Neuronal stem cell (in vitro differentiated cells): ENCODE measurements at regions not wholly inside any gene's neighbourhood (a gene's known extent, or its start where the extent isn't known, plus 50 kb on each side); places are given as distances from the start of the nearest gene placed in this dataset.
A peak's percentile ranks its signal among the peaks of the same experiment; 100 is the strongest.

Experiments
- DNase-seq: peaks from one replicate; pipeline ENCODE4 v3.0.0-alpha.2; 2013; ENCODE audit warnings: low spot score
- H2AFZ ChIP-seq: one replicate; pipeline ENCODE4 v1.6.1; 2013; ENCODE audit warnings: mild to moderate bottlenecking, low read length, inconsistent platforms
- H2AK5ac ChIP-seq: 2 replicates; pipeline ENCODE4 v1.6.1; 2013; ENCODE audit warnings: low read depth, mild to moderate bottlenecking, inconsistent platforms, low read length, moderate library complexity, mixed read lengths
- H2BK120ac ChIP-seq: 2 replicates; pipeline ENCODE4 v1.6.1; 2013; ENCODE audit warnings: low read depth, mild to moderate bottlenecking, inconsistent platforms, low read length, moderate library complexity, mixed read lengths
- H2BK12ac ChIP-seq: one replicate; pipeline ENCODE4 v1.6.1; 2013; ENCODE audit warnings: low read length, inconsistent platforms
- H2BK15ac ChIP-seq: 2 replicates; pipeline ENCODE4 v1.6.1; 2013; ENCODE audit warnings: mild to moderate bottlenecking, low read length, inconsistent platforms, mixed read lengths
- H2BK5ac ChIP-seq: one replicate; pipeline ENCODE4 v1.6.1; 2013; ENCODE audit warnings: inconsistent platforms, mild to moderate bottlenecking, low read length, moderate library complexity
- H3K14ac ChIP-seq: one replicate; pipeline ENCODE4 v1.6.1; 2013; ENCODE audit warnings: low read length, inconsistent platforms
- H3K18ac ChIP-seq: 2 replicates; pipeline ENCODE4 v1.6.1; 2013; ENCODE audit warnings: low read length, inconsistent platforms
- H3K23ac ChIP-seq: 2 replicates; pipeline ENCODE4 v1.6.1; 2013; ENCODE audit warnings: low read depth, mild to moderate bottlenecking, mixed read lengths, low read length, inconsistent platforms; ENCODE audit not compliant: poor library complexity
- H3K27ac ChIP-seq: replicated peaks from 3 replicates; pipeline ENCODE4 v1.5.1; 2013; ENCODE audit warnings: low read length, inconsistent platforms
- H3K27me3 ChIP-seq, 3 experiments: 2 replicates each; pipeline ENCODE4 v1.6.1; 2013; ENCODE audit warnings: low read length in 3 of 3, mild to moderate bottlenecking in 2 of 3, inconsistent platforms in 1 of 3, low read depth in 1 of 3, mixed read lengths in 1 of 3, moderate library complexity in 1 of 3; ENCODE audit not compliant: control insufficient read depth in 3 of 3, insufficient read depth in 3 of 3
- H3K36me3 ChIP-seq, 2 donors: replicated peaks in 1 of 2; 2 replicates each; pipeline ENCODE4 v1.6.1; 2013; ENCODE audit warnings: low read length in 2 of 2; ENCODE audit not compliant: control insufficient read depth in 2 of 2, insufficient read depth in 2 of 2
- H3K4ac ChIP-seq: 2 replicates; pipeline ENCODE4 v1.6.1; 2013; ENCODE audit warnings: inconsistent platforms, mild to moderate bottlenecking, low read length, moderate library complexity
- H3K4me1 ChIP-seq, 2 donors: 1 replicate in 1 of 2; 2 replicates in 1 of 2; pipeline ENCODE4 v1.6.1; 2013; ENCODE audit warnings: low read length in 2 of 2, low read depth in 1 of 2; ENCODE audit not compliant: control insufficient read depth in 2 of 2, insufficient read depth in 1 of 2
- H3K4me2 ChIP-seq: one replicate; pipeline ENCODE4 v1.6.1; 2013; ENCODE audit warnings: mild to moderate bottlenecking, low read length, inconsistent platforms; ENCODE audit not compliant: insufficient read depth, poor library complexity, severe bottlenecking
- H3K4me3 ChIP-seq, 2 donors: 2 replicates each; pipeline ENCODE4 v1.5.1; 2013; ENCODE audit warnings: low read length in 2 of 2, mild to moderate bottlenecking in 2 of 2, inconsistent platforms in 1 of 2, moderate library complexity in 1 of 2
- H3K79me1 ChIP-seq: one replicate; pipeline ENCODE4 v1.6.1; 2013; ENCODE audit warnings: low read depth, mild to moderate bottlenecking, inconsistent platforms, low read length, moderate library complexity
- H3K9ac ChIP-seq: one replicate; pipeline ENCODE4 v1.6.1; 2013; ENCODE audit warnings: mild to moderate bottlenecking, low read depth, low read length, inconsistent platforms; ENCODE audit not compliant: poor library complexity
- H3K9me3 ChIP-seq, 2 donors: replicated peaks in 1 of 2; 2 replicates each; pipeline versions ENCODE3 to v1.6.1; 2013; ENCODE audit warnings: low read length in 2 of 2, mild to moderate bottlenecking in 2 of 2, inconsistent platforms in 1 of 2, low read depth in 1 of 2, mixed read lengths in 1 of 2, moderate library complexity in 1 of 2; ENCODE audit not compliant: control insufficient read depth in 2 of 2, insufficient read depth in 1 of 2
- H4K8ac ChIP-seq: one replicate; pipeline ENCODE4 v1.6.1; 2013; ENCODE audit warnings: low read depth, mild to moderate bottlenecking, inconsistent platforms, low read length, moderate library complexity
- H4K91ac ChIP-seq: one replicate; pipeline ENCODE4 v1.6.1; 2013; ENCODE audit warnings: low read length, low read depth, mild to moderate bottlenecking, inconsistent platforms; ENCODE audit not compliant: poor library complexity
- WGBS, 2 donors: extraction: QIAGEN DNeasy Blood & Tissue Kit; methylation state at CpG; one replicate each; pipeline ENCODE4 v1.1.7; 2013; ENCODE audit warnings: missing lambda C conversion rate in 2 of 2, mixed read lengths in 1 of 2; ENCODE audit not compliant: insufficient read length in 2 of 2, insufficient replicate concordance in 1 of 2; ENCODE audit errors: extremely low coverage in 2 of 2; 5-methylcytosine and 5-hydroxymethylcytosine counted together

DNA sequence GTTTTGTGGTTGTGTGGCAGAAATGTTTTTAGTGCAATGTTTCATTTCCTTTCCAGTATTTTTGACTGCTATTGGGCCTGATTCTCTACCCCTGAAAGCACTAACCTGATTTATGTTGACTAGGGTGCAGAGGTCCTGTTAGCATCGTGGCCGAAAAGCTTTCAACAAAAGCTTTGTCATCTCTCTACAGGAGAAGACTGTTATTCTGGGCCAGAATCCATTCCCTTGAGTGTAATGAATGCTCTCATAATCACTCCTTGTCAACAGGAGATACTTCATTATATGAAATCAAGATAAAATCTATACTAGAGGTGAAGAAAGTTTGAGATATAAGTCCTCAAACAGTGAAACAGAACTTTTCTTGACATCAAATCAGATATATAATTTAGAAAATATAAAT, 195.5 kb downstream of the ZNF330 start:
- no peak overlapping the region for H4K91ac ChIP-seq
- H3K36me3 ChIP-seq, result no peaks in the 10 kb centered on the region
- H3K27ac ChIP-seq, result no peak overlapping the region
- peaks cover 0 to 3% of the 10 kb centered on the region in 2 donors for H3K4me1 ChIP-seq
- H2BK12ac ChIP-seq, result no peak overlapping the region
- H3K27me3 ChIP-seq, result no peaks in the 10 kb centered on the region
- H4K8ac ChIP-seq, result no peak overlapping the region
- no peak overlapping the region for H2BK120ac ChIP-seq
- no peak overlapping the region for H2AK5ac ChIP-seq
- DNase-seq, result no peak
- H3K4me3 ChIP-seq, result no peak overlapping the region
- H2BK15ac ChIP-seq, result no peak overlapping the region
- H2AFZ ChIP-seq, result no peak overlapping the region
- H2BK5ac ChIP-seq, result no peak overlapping the region
- no peak overlapping the region for H3K18ac ChIP-seq
- H3K23ac ChIP-seq, result no peak overlapping the region
- H3K14ac ChIP-seq, result no peak overlapping the region
- no peaks in the 10 kb centered on the region for H3K79me1 ChIP-seq
- H3K9me3 ChIP-seq, result no peaks in the 10 kb centered on the region
- no CpG with 5 or more reads among the region's 2 CpGs for WGBS, 2 donors
- H3K4ac ChIP-seq, result no peak overlapping the region
- H3K4me2 ChIP-seq, result no peak overlapping the region
- H3K9ac ChIP-seq, result no peak overlapping the region

DNA sequence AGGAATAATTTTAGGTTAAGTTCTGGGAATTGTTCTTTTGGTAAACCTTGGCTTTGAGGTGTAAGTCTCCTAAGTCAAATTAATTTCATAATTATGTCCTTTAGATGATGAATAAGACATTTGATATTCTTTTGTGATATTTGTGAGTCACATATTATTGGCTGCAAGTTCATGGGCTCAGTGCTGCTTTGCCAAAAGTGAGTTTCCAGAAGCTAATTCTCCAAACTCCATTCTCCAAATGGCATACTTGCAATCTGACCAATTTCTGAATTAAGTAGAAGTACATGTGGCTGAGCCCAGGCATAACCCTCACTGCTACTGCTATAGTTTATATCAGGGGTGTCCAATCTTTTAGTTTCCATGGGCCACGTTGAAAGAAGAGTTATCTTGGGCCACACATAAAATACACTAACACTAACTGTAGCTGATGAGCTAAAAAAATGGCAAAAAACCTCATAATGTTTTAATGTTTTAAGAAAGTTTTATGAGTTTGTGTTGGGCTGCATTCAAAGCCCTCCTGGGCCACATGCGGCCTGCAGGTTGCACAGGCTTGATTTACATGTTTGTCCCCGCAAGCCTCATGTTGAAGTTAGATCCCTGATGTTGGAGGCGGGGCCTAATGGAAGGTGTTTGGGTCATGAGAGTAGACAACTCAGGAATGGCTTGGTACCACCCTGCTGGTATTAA, 196.1 kb downstream of the ZNF330 start:
- Histone ChIP-seq H2BK5ac (no peak overlapping the region), H3K9ac (no peak overlapping the region), H3K9me3 (no peaks in the 10 kb centered on the region), H3K18ac (no peak overlapping the region), H3K4me1 (peaks cover 0 to 3% of the 10 kb centered on the region in 2 donors), H3K27me3 (no peaks in the 10 kb centered on the region), H2BK15ac (no peak overlapping the region), H2AK5ac (no peak overlapping the region), H4K91ac (no peak overlapping the region), H2AFZ (peak overlapping the region; percentile 68), H4K8ac (no peak overlapping the region), H2BK120ac (no peak overlapping the region), H3K23ac (no peak overlapping the region), H3K4ac (no peak overlapping the region), H3K36me3 (no peaks in the 10 kb centered on the region), H3K4me2 (no peak overlapping the region), H3K79me1 (no peaks in the 10 kb centered on the region), H3K14ac (no peak overlapping the region), H2BK12ac (no peak overlapping the region), H3K27ac (no peak overlapping the region), H3K4me3 (no peak overlapping the region)
- DNase-seq, result no peak
- no CpG with 5 or more reads among the region's 4 CpGs for WGBS, 2 donors

DNA sequence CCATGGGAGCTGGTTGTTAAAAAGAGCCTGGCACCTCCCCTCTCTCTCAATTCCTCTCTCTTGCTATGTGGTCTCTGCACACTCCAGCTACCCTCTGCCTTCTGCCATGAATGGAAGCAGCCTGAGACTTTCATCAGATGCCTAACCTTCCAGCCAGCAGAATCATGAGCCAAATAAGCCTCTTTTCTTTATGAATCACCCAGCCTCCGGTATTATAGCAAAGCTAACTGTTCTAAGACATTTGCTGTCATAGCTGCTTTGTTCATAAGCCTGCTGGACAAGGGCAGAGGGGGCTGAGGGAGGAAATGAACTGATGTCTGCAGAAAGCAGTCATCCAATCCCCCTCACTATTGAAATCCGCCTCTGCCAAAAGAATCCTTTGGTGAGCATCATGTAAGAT, 196.7 kb downstream of the ZNF330 start:
- H3K18ac ChIP-seq, result no peak overlapping the region
- no peak overlapping the region for H3K9ac ChIP-seq
- H4K8ac ChIP-seq, result no peak overlapping the region
- DNase-seq, result no peak
- no peaks in the 10 kb centered on the region for H3K9me3 ChIP-seq
- H2BK12ac ChIP-seq, result no peak overlapping the region
- no peak overlapping the region for H3K4ac ChIP-seq
- H4K91ac ChIP-seq, result no peak overlapping the region
- H2BK120ac ChIP-seq, result no peak overlapping the region
- WGBS, 2 donors, result no CpG with 5 or more reads among the region's 2 CpGs
- no peaks in the 10 kb centered on the region for H3K79me1 ChIP-seq
- no peak overlapping the region for H3K4me2 ChIP-seq
- no peak overlapping the region for H2AK5ac ChIP-seq
- no peaks in the 10 kb centered on the region for H3K27me3 ChIP-seq
- no peak overlapping the region for H3K14ac ChIP-seq
- peaks cover 0 to 3% of the 10 kb centered on the region in 2 donors for H3K4me1 ChIP-seq
- no peak overlapping the region for H3K27ac ChIP-seq
- peak overlapping the region; percentile 68 for H2AFZ ChIP-seq
- H3K23ac ChIP-seq, result no peak overlapping the region
- no peaks in the 10 kb centered on the region for H3K36me3 ChIP-seq
- no peak overlapping the region for H2BK5ac ChIP-seq
- no peak overlapping the region for H2BK15ac ChIP-seq
- H3K4me3 ChIP-seq, result no peak overlapping the region

DNA sequence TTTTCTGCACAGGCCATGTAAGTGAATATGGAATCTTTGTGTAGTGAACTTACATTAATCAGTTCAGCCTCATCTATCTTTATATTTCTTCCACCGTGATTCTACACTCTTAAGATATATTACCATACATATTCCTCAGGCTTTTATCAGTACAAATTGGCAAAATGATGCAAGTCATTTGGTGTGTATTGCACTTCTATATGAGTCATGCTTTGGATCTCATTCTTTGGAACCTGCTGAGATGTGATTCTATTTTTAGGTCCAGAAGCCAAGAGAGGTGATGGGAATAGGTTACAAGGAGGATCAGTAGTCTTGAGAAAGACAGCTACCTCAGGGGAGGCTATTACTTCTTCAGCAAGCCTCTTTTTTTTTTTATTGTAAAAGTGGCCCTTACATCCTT, 204.4 kb downstream of the ZNF330 start:
- Histone ChIP-seq H3K9ac (no peak overlapping the region), H2AK5ac (no peak overlapping the region), H4K8ac (no peak overlapping the region), H3K4me2 (no peak overlapping the region), H3K27me3 (peaks cover 0 to 2% (median 0%) of the 10 kb centered on the region in 3 experiments), H3K27ac (no peak overlapping the region), H2AFZ (no peak overlapping the region), H3K14ac (no peak overlapping the region), H2BK5ac (no peak overlapping the region), H2BK12ac (no peak overlapping the region), H3K9me3 (peaks cover 0 to 2% of the 10 kb centered on the region in 2 donors), H3K23ac (no peak overlapping the region), H3K18ac (no peak overlapping the region), H3K4me3 (no peak overlapping the region), H2BK120ac (no peak overlapping the region), H3K4me1 (no peaks in the 10 kb centered on the region), H3K4ac (no peak overlapping the region), H2BK15ac (no peak overlapping the region), H4K91ac (no peak overlapping the region), H3K79me1 (no peaks in the 10 kb centered on the region), H3K36me3 (no peaks in the 10 kb centered on the region)
- WGBS, 2 donors, result no CpG with 5 or more reads among the region's 1 CpG
- DNase-seq, result no peak
